ENCODE measurements at regions not wholly inside any gene's neighbourhood (a gene's known extent, or its start where the extent isn't known, plus 50 kb on each side); places are given as distances from the start of the nearest gene placed in this dataset.

DNA sequence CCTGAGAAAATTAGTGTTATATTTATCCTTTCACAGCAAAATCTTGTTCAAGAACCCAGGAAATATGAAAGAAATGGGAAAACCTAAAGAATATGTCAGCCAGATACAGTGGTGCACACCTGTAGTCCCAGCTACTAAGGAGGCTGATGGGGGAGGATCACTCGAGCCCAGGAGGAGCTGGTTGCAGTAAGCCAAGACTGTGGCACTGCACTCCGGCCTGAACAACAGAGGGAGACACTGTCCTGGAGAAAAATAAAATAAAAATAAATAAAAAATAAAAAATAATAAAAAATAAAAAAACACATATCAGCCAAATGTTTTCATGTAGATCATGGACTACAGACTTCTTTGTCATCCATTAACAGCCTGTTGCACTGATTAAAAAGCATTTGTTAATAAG, 244.8 kb upstream of the KLHL1 start:
- H3K36me3 ChIP-seq = no peaks in the 10 kb centered on the region
- H3K4me1 ChIP-seq = no peaks in the 10 kb centered on the region
- no peak for TF ChIP-seq CTCF (IDR thresholded peaks at IDR 0.05)
- no peak for DNase-seq
- H3K27me3 ChIP-seq (ENCODE audit: low read depth) = no peaks in the 10 kb centered on the region
- intact Hi-C loops (cut with DNase I) = no loop called here
- H3K9me3 ChIP-seq = no peaks in the 10 kb centered on the region
- no peak overlapping the region for H3K27ac ChIP-seq
- ATAC-seq = no peak
- H3K4me3 ChIP-seq = no peak overlapping the region

GRCh38 chr13:70347947-70348620, 239.8 kb upstream of the KLHL1 start:
- ATAC-seq = no peak
- H3K27me3 ChIP-seq (ENCODE audit: low read depth) = no peaks in the 10 kb centered on the region
- TF ChIP-seq CTCF (IDR thresholded peaks at IDR 0.05) = no peak

DNA sequence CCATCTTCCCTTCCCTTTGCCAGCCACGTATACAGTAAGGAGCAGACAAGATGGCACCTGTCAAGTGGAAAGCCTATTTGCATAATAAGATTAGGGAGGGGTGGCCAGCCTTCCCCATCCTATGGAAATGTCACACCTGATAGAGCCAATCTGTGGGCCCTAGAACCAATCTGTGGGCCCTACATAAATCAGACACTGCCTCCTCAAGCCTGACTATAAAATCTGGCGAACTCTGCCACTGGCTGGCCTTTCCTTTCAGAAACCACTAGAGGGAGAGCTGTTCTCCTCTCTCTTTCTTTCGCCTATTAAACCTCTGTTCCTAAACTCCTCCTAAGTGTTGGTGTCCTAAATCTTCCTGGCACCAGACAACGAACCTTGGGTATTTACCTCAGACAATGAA, 231.5 kb upstream of the KLHL1 start:
- no peaks in the 10 kb centered on the region for H3K9me3 ChIP-seq
- no peaks in the 10 kb centered on the region for H3K27me3 ChIP-seq (ENCODE audit: low read depth)
- intact Hi-C loops (cut with DNase I) = no loop called here
- H3K4me1 ChIP-seq = no peaks in the 10 kb centered on the region
- no peaks in the 10 kb centered on the region for H3K36me3 ChIP-seq
- TF ChIP-seq CTCF (IDR thresholded peaks at IDR 0.05) = peak; percentile 9
- no peak overlapping the region for H3K27ac ChIP-seq
- ATAC-seq (no peak), DNase-seq (no peak)
- H3K4me3 ChIP-seq = no peak overlapping the region

More at GRCh38 chr13:70347947-70348620, 239.8 kb upstream of the KLHL1 start:
- DNase-seq = no peak
- H3K9me3 ChIP-seq = no peaks in the 10 kb centered on the region
- H3K27ac ChIP-seq = no peak overlapping the region
- intact Hi-C loops (cut with DNase I) = no loop called here
- no peaks in the 10 kb centered on the region for H3K36me3 ChIP-seq
- no peaks in the 10 kb centered on the region for H3K4me1 ChIP-seq
- H3K4me3 ChIP-seq = no peak overlapping the region

- no peaks in the 10 kb centered on the region for H3K4me1 ChIP-seq
- no peak for ATAC-seq
- no peaks in the 10 kb centered on the region for H3K36me3 ChIP-seq
- no peak for DNase-seq
- H3K9me3 ChIP-seq = no peaks in the 10 kb centered on the region
- TF ChIP-seq CTCF (IDR thresholded peaks at IDR 0.05) = no peak
- no peaks in the 10 kb centered on the region for H3K27me3 ChIP-seq (ENCODE audit: low read depth)
- intact Hi-C loops (cut with DNase I) = no loop called here
- no peak overlapping the region for H3K4me3 ChIP-seq
- no peak overlapping the region for H3K27ac ChIP-seq
These were observed 230.4 kb upstream of the KLHL1 start for GRCh38 chr13:70338609-70339008.

GRCh38 chr13:70336866-70337265, 228.6 kb upstream of the KLHL1 start:
- intact Hi-C loops (cut with DNase I) = no loop called here
- TF ChIP-seq CTCF (IDR thresholded peaks at IDR 0.05) = no peak
- no peak for ATAC-seq

More at GRCh38 chr13:70336866-70337265, 228.6 kb upstream of the KLHL1 start:
- H3K27me3 ChIP-seq (ENCODE audit: low read depth) = no peaks in the 10 kb centered on the region
- H3K27ac ChIP-seq = no peak overlapping the region
- H3K4me3 ChIP-seq = no peak overlapping the region
- H3K9me3 ChIP-seq = no peaks in the 10 kb centered on the region
- no peaks in the 10 kb centered on the region for H3K4me1 ChIP-seq
- H3K36me3 ChIP-seq = no peaks in the 10 kb centered on the region
- DNase-seq = no peak
